Peyer's patch (tissue), 4 donors: ENCODE measurements at regions not wholly inside any gene's neighbourhood (a gene's known extent, or its start where the extent isn't known, plus 50 kb on each side); places are given as distances from the start of the nearest gene placed in this dataset.

Source experiments
- DNase-seq, 3 donors: peaks; one replicate each; pipeline ENCODE4 v3.0.0-alpha.2; 2017 to 2019
- H3K27ac ChIP-seq, 4 donors: fragments of 200-600 bp; sonication (generic); one replicate each; pipeline ENCODE4 v1.5.1; 2016 to 2019
- H3K27me3 ChIP-seq, 2 donors: fragments of 200-600 bp; sonication (generic); one replicate each; pipeline ENCODE4 v1.5.1; 2019
- H3K36me3 ChIP-seq, 3 donors: fragments of 200-600 bp; sonication (generic); one replicate each; pipeline ENCODE4 v1.5.1; 2016 to 2019
- H3K4me1 ChIP-seq, 4 donors: fragments of 200-600 bp; sonication (generic); one replicate each; pipeline ENCODE4 v1.5.1; 2016 to 2019
- H3K4me3 ChIP-seq, 4 donors: fragments of 200-600 bp; sonication (generic); 1 replicate in 3 of 4; 2 replicates in 1 of 4; pipeline ENCODE4 v1.5.1; 2016 to 2019; ENCODE audit warnings: mild to moderate bottlenecking in 1 of 4
- H3K9me3 ChIP-seq, 4 donors: fragments of 200-600 bp; sonication (generic); one replicate each; pipeline ENCODE4 v1.5.1; 2016 to 2019; ENCODE audit warnings: mild to moderate bottlenecking in 1 of 4
- POLR2A ChIP-seq, 2 donors: fragments of 450-650 bp; IDR thresholded peaks; one replicate each; pipeline ENCODE4 v1.5.1; 2017; ENCODE audit warnings: antibody characterized with exemption in 2 of 2, mild to moderate bottlenecking in 2 of 2, moderate library complexity in 2 of 2
- TF ChIP-seq, protein P1 (sequence below), 6 experiments: fragments of 450-650 bp in 4 of 6; fragments of 200-600 bp in 2 of 6; sonication (generic) in 1 of 6; IDR thresholded peaks; one replicate each; pipeline ENCODE4 v1.5.1; 2017 to 2019; ENCODE audit warnings: antibody characterized with exemption in 6 of 6, mild to moderate bottlenecking in 3 of 6, moderate library complexity in 1 of 6

DNA sequence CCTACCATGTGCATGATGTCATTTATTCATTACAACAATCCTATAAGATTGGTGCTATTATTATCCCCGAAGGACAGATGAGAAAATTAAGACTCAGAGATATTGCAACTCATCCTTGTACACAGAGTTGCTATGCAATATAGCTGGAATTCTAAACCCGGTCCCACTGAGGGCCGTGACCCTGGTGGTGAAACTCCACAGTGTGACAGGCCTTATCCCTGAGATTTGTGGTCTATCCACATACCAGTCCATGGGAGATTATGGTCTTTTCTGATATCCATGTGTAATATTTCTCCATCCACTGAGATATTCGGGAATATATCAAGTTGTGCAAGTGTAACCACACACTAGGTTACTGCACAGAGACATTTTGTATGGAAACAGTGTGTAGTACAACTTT lies 305.2 kb downstream of the TXNL1 start:
- Histone ChIP-seq H3K4me1 (no peaks in the 10 kb centered on the region), H3K27me3 (no peaks in the 10 kb centered on the region), H3K27ac (no peak overlapping the region), H3K9me3 (no peaks in the 10 kb centered on the region), H3K4me3 (no peak overlapping the region), H3K36me3 (no peaks in the 10 kb centered on the region)
- no peak for DNase-seq
- no peak for TF ChIP-seq POLR2A (IDR thresholded peaks at IDR 0.05)
- TF ChIP-seq, protein P1, sequence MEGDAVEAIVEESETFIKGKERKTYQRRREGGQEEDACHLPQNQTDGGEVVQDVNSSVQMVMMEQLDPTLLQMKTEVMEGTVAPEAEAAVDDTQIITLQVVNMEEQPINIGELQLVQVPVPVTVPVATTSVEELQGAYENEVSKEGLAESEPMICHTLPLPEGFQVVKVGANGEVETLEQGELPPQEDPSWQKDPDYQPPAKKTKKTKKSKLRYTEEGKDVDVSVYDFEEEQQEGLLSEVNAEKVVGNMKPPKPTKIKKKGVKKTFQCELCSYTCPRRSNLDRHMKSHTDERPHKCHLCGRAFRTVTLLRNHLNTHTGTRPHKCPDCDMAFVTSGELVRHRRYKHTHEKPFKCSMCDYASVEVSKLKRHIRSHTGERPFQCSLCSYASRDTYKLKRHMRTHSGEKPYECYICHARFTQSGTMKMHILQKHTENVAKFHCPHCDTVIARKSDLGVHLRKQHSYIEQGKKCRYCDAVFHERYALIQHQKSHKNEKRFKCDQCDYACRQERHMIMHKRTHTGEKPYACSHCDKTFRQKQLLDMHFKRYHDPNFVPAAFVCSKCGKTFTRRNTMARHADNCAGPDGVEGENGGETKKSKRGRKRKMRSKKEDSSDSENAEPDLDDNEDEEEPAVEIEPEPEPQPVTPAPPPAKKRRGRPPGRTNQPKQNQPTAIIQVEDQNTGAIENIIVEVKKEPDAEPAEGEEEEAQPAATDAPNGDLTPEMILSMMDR (IDR thresholded peaks at IDR 0.05): no peak

DNA sequence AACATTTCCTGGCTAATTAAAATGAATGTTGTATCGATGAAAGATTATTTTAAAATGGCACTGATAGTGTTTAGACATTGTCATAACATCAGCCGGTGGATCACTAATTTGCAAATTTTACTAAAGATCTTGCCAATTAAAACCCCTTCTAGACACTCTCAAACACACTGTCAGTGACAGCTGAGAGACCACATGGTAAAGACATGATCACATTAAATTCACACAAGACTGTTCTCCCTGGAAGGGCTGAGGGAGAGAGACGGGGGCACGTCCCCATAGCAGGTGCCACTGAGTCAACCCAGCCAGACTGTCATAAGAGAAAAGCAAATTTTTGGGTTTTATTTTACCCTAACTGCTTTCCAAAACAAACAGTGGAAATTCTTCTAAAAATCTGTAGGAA lies 306.0 kb downstream of the TXNL1 start:
- Histone ChIP-seq H3K27me3 (no peaks in the 10 kb centered on the region), H3K4me3 (no peak overlapping the region), H3K36me3 (no peaks in the 10 kb centered on the region), H3K27ac (no peak overlapping the region), H3K4me1 (no peaks in the 10 kb centered on the region), H3K9me3 (no peaks in the 10 kb centered on the region)
- TF ChIP-seq POLR2A (IDR thresholded peaks at IDR 0.05): no peak
- no peak for DNase-seq

DNA sequence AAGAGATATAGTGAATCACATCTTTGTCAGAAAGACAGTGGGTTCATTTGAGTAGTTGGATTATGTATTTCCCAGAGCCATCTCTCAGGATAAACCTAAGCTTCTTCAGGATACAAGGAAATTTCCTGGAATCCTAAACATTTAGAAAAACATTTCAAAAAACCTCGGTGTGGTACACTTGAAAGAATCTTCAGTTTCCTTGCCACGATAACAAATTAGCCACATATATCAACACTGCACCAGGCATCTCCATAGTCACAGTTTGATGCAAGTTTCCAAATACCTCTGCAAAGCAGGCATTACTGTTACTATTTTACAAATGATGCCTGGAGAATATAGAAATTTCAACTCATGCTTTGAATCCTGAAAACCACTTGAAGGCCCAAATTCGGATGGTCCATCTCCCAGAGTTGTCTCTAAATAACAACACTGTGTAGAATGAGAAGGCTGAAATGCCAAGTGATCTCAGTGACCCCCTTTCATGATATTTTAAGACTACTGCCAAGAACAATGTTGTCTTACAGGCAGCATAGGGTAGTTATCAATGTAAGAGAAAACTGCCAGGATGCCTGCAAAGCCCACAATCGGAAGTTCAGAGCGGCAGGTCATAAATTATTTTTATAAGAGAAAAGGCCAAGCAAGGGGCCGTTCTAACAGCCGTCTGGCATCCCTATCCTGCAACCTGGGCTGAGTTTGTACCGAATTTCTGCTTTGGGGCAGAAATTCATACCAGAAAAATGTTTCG lies 307.9 kb downstream of the TXNL1 start:
- H3K36me3 ChIP-seq: no peaks in the 10 kb centered on the region
- H3K4me1 ChIP-seq: no peaks in the 10 kb centered on the region
- H3K27ac ChIP-seq: no peak overlapping the region

DNA sequence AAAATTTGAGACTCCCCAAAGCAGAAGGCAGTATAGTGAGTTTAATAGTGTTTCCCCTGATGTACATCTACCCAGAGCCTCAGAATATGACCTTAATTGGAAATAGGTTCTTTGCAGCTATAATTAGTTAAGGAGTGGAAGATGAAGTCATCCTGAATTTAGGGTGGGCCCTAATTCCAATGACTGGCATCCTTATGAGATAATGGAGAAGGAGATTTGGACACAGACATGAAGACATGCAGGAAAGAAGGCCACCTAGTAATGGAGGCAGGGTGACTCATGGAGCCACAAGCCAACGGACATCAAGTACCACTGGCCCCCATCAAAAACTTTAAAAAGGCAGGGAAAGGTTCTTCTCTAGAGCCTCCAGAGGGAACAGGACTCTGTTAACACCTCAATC lies 308.9 kb downstream of the TXNL1 start:
- Histone ChIP-seq H3K27ac (no peak overlapping the region), H3K4me1 (no peaks in the 10 kb centered on the region), H3K27me3 (no peaks in the 10 kb centered on the region), H3K4me3 (no peak overlapping the region), H3K9me3 (no peaks in the 10 kb centered on the region), H3K36me3 (no peaks in the 10 kb centered on the region)
- TF ChIP-seq POLR2A (IDR thresholded peaks at IDR 0.05): no peak
- TF ChIP-seq, protein P1 (IDR thresholded peaks at IDR 0.05): no peak
- no peak for DNase-seq

More for the DNA sequence above, 307.9 kb downstream of the TXNL1 start:
- no peak overlapping the region for H3K4me3 ChIP-seq
- DNase-seq: no peak
- no peaks in the 10 kb centered on the region for H3K27me3 ChIP-seq
- TF ChIP-seq, protein P1 (IDR thresholded peaks at IDR 0.05): no peak
- TF ChIP-seq POLR2A (IDR thresholded peaks at IDR 0.05): no peak
- H3K9me3 ChIP-seq: no peaks in the 10 kb centered on the region

DNA sequence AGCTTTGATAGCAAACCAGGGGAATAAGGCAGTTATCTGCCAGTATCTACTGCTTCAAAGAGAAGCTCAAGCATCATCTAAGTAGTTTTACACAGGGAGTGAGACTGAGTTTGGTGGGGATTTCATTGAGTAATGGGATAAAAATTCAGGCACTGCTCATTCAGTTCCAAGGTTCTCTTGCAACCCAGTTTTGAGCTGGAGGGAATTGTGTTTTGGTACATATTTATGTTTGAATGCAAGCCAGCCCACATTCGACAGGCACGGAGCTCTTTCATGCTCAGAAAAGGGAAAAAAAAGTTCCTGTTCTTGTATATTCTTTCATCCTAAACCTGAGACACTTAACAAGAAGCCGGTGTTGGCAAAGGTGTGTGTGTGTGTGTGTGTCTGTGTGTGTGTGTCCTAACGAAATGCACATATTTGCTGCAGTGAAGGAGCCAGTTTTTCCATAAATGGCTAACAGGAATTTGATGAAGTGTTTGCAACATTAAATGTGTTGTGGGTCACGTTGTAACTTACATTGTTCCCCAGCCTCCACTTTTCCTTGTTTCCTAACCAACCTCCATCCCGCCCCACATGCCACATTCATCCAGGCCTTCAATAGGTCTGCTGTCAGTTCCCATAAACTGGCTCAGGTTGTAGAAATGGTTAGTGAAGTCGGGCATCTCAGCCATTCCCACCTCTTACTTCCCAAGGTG lies 311.1 kb downstream of the TXNL1 start:
- TF ChIP-seq POLR2A (IDR thresholded peaks at IDR 0.05): no peak
- TF ChIP-seq, protein P1 (IDR thresholded peaks at IDR 0.05): no peak
- no peaks in the 10 kb centered on the region for H3K4me1 ChIP-seq
- no peak overlapping the region for H3K4me3 ChIP-seq
- no peaks in the 10 kb centered on the region for H3K36me3 ChIP-seq
- no peaks in the 10 kb centered on the region for H3K27me3 ChIP-seq
- H3K27ac ChIP-seq: no peak overlapping the region
- H3K9me3 ChIP-seq: no peaks in the 10 kb centered on the region
- DNase-seq: no peak

DNA sequence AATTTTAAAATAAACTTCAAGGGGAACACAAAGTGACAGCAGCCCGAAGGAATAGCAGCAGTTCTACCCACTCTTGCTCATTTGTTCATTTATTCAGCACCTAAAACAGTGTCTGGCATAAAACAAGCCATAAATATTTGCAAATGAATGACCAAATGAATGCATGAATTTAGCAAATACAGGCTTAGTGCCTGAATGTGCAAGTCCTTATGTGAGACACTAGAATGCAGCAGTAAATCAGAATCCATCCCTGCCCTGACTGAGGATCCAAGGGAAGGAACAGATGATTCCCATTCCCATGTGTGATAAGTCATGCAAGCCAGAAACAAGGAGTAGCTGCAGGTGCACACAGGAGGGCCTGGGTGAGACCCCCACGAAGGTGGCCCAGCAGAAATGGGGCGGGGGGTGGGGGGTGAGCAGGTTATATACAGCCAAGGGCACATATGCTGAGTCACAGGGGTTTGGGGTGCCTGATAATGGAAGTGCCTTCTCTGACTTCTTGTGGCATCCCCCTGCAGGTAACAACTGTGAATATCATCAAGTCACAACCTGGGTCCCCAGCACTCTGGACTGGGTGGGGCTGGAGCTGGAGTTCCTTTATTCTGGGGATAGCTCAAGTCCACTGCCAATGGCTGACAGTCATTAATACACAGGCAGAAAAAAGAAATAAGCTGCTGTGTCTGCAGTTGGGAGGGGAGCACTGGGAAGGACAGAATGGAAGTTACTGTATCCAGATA lies 311.9 kb downstream of the TXNL1 start:
- no peaks in the 10 kb centered on the region for H3K36me3 ChIP-seq
- no peaks in the 10 kb centered on the region for H3K27me3 ChIP-seq
- no peak overlapping the region for H3K4me3 ChIP-seq
- no peaks in the 10 kb centered on the region for H3K9me3 ChIP-seq
- no peak for DNase-seq
- H3K27ac ChIP-seq: no peak overlapping the region
- TF ChIP-seq POLR2A (IDR thresholded peaks at IDR 0.05): no peak
- TF ChIP-seq, protein P1 (IDR thresholded peaks at IDR 0.05): no peak
- H3K4me1 ChIP-seq: no peaks in the 10 kb centered on the region
